Breast epithelium (tissue), 4 donors: ENCODE measurements at regions not wholly inside any gene's neighbourhood (a gene's known extent, or its start where the extent isn't known, plus 50 kb on each side); places are given as distances from the start of the nearest gene placed in this dataset.

Experiments
- DNase-seq, 2 donors: peaks; one replicate each; pipeline ENCODE4 v3.0.0-alpha.2; 2019; ENCODE audit warnings: low spot score in 2 of 2
- H3K27ac ChIP-seq, 2 donors: fragments of 200-600 bp; sonication (generic) in 1 of 2; one replicate each; pipeline ENCODE4 v1.5.1; 2016 to 2019; ENCODE audit warnings: mild to moderate bottlenecking in 1 of 2
- H3K27me3 ChIP-seq, 2 donors: fragments of 200-600 bp; sonication (generic) in 1 of 2; one replicate each; pipeline versions ENCODE4 v1.5.1 to v1.6.0; 2017 to 2019; ENCODE audit warnings: control low read depth in 1 of 2, mild to moderate bottlenecking in 1 of 2
- H3K36me3 ChIP-seq: fragments of 200-600 bp; one replicate; pipeline ENCODE4 v1.5.1; 2019
- H3K4me1 ChIP-seq, 2 donors: fragments of 200-600 bp; sonication (generic); one replicate each; pipeline ENCODE4 v1.5.1; 2016 to 2019; ENCODE audit warnings: control low read depth in 1 of 2
- H3K4me3 ChIP-seq, 3 donors: fragments of 200-600 bp; sonication (generic); 1 replicate in 2 of 3; 2 replicates in 1 of 3; pipeline ENCODE4 v1.5.1; 2016 to 2019; ENCODE audit warnings: mild to moderate bottlenecking in 3 of 3, moderate library complexity in 2 of 3
- H3K9me3 ChIP-seq, 2 donors: fragments of 200-600 bp; sonication (generic) in 1 of 2; one replicate each; pipeline ENCODE4 v1.5.1; 2016 to 2019; ENCODE audit warnings: control low read depth in 1 of 2
- POLR2A ChIP-seq: fragments of 450-650 bp; IDR thresholded peaks from one replicate; pipeline ENCODE4 v1.6.1; 2016; ENCODE audit warnings: antibody characterized with exemption, mild to moderate bottlenecking, moderate library complexity
- POLR2AphosphoS5 ChIP-seq, 3 donors: sonication (generic); formaldehyde crosslinking; IDR thresholded peaks; one replicate each; pipeline ENCODE4 v1.6.1; 2017; ENCODE audit warnings: antibody characterized with exemption in 3 of 3
- intact Hi-C: fragments of 100-400 bp; cut with DNase I; formaldehyde crosslinking; loops from one replicate; pipeline ENCODE4 v1.15.1; 2023; ENCODE audit warnings: low total_unique reads
- TF ChIP-seq, protein P1 (sequence below), 3 donors: fragments of 450-650 bp; IDR thresholded peaks; one replicate each; pipeline ENCODE4 v1.5.1; 2016 to 2017; ENCODE audit warnings: antibody characterized with exemption in 3 of 3, mild to moderate bottlenecking in 3 of 3, moderate library complexity in 3 of 3

DNA sequence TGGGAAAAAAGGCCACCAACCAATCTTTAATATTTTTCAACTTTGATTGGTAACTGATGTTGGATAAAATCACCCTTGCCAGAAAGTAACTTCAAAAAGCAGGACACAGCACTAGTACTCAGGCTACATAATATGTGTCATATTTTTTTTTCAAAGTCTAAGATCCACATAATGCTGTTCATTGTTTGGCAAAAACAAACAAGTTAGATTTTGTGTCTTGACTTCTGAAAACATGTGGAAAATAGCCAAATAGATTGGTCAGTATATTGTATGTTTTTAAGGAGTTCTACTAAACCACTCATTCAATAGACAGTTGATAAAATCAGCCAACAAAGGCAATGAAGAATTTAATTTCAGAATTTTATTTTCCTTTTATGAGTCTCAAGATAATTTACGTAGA lies 111.7 kb upstream of the CCDC54 start:
- Histone ChIP-seq H3K36me3 (no peaks in the 10 kb centered on the region), H3K4me1 (no peaks in the 10 kb centered on the region), H3K4me3 (no peak overlapping the region), H3K27ac (no peak overlapping the region), H3K9me3 (no peaks in the 10 kb centered on the region), H3K27me3 (no peaks in the 10 kb centered on the region)
- TF ChIP-seq, protein P1, sequence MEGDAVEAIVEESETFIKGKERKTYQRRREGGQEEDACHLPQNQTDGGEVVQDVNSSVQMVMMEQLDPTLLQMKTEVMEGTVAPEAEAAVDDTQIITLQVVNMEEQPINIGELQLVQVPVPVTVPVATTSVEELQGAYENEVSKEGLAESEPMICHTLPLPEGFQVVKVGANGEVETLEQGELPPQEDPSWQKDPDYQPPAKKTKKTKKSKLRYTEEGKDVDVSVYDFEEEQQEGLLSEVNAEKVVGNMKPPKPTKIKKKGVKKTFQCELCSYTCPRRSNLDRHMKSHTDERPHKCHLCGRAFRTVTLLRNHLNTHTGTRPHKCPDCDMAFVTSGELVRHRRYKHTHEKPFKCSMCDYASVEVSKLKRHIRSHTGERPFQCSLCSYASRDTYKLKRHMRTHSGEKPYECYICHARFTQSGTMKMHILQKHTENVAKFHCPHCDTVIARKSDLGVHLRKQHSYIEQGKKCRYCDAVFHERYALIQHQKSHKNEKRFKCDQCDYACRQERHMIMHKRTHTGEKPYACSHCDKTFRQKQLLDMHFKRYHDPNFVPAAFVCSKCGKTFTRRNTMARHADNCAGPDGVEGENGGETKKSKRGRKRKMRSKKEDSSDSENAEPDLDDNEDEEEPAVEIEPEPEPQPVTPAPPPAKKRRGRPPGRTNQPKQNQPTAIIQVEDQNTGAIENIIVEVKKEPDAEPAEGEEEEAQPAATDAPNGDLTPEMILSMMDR (IDR thresholded peaks at IDR 0.05), result no peak
- TF ChIP-seq POLR2A, result no peak
- TF ChIP-seq POLR2AphosphoS5 (IDR thresholded peaks at IDR 0.05), result no peak
- DNase-seq, result no peak
- intact Hi-C loops, result loop anchor here (5.0 kb wide), 1 partner anchor 157 kb away; no protein-coding TSS in a partner anchor

DNA sequence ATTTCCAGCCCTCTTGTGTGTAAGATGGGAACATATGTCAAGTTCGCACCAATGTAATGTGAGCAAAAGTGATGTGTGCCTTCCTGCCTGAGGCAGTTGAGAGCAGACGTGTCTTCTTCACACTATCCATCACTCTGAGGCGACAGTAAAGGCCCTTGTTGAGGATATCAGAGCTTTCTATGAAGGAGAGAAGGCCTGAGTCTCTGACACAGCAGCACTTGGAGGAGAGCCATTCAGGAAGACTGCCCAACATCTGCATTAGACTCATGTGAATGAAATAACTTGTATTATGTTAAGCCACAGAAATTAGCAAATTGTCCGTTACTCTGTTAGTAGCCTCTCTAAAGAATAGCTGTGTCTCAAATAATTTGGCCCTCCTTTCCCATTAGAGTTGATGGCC lies 108.8 kb upstream of the CCDC54 start:
- H3K36me3 ChIP-seq, result no peaks in the 10 kb centered on the region
- TF ChIP-seq POLR2A (no peak), POLR2AphosphoS5 (IDR thresholded peaks at IDR 0.05) (no peak)
- TF ChIP-seq, protein P1 (IDR thresholded peaks at IDR 0.05), result no peak
- intact Hi-C loops, result loop anchor here (5.0 kb wide), 1 partner anchor 154 kb away; no protein-coding TSS in a partner anchor

DNA sequence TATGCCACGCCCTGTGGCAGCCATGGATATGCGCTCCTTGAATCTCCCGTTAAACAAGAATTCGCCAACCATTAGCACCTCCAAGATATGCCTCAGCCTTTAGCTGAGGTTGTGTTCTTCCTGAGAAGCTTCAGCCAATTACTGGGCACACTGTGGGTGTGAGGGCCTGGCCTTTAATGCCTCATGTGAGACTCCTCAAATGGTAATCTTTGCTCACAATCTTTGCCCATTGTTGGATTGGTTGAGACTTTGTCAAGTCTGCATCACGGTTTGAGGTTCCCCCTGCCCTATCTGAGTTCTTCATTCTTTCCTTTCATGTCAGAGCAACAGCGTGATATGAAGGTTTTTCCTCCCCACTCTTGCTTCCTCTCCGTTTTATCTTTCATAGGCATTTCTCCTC lies 108.1 kb upstream of the CCDC54 start:
- TF ChIP-seq, protein P1 (IDR thresholded peaks at IDR 0.05), result no peak
- TF ChIP-seq POLR2A, result no peak
- no peak for TF ChIP-seq POLR2AphosphoS5 (IDR thresholded peaks at IDR 0.05)

More for the DNA sequence above, 108.8 kb upstream of the CCDC54 start:
- H3K4me3 ChIP-seq, result no peak overlapping the region
- no peaks in the 10 kb centered on the region for H3K4me1 ChIP-seq
- H3K27me3 ChIP-seq, result no peaks in the 10 kb centered on the region
- H3K27ac ChIP-seq, result no peak overlapping the region
- no peaks in the 10 kb centered on the region for H3K9me3 ChIP-seq
- DNase-seq, result no peak

DNA sequence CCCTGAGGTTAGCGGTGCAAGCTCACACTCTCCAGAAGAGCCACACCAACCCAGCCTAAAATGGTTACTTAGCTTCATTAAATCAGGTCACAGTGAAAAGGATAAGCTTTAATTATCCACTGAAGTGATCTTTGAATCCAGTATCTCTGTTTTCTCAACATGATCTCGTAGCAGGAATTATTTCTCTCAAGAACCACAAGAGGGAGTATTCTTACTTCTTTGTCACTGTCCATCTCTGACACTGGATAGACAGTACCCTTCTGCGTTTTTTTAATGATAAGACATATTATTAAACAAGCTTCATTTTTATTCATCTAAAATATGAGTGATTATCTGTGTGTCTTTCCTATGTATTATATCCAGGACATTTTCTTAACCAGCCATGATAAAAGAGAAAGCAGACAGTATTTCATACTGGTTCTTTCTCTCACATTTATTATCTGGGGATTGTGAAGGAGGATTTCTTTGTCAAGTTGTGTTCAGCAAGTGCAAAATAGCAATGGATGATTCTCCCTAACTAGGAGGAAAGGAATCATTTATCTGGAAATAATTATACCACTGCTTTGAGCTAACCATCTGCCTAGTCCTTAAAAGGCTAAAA lies 105.4 kb upstream of the CCDC54 start:
- intact Hi-C loops, result loop anchor here (2.0 kb wide), 1 partner anchor 31 kb away; no protein-coding TSS in a partner anchor
- Histone ChIP-seq H3K4me1 (no peaks in the 10 kb centered on the region), H3K9me3 (no peaks in the 10 kb centered on the region), H3K27ac (no peak overlapping the region), H3K27me3 (no peaks in the 10 kb centered on the region), H3K36me3 (no peaks in the 10 kb centered on the region), H3K4me3 (no peak overlapping the region)
- no peak for DNase-seq
- TF ChIP-seq POLR2A (no peak), POLR2AphosphoS5 (IDR thresholded peaks at IDR 0.05) (no peak)
- TF ChIP-seq, protein P1 (IDR thresholded peaks at IDR 0.05), result peak; percentile 50 to 66 (median 64)

More for the DNA sequence above, 108.1 kb upstream of the CCDC54 start:
- no peaks in the 10 kb centered on the region for H3K36me3 ChIP-seq
- DNase-seq, result no peak
- intact Hi-C loops, result loop anchor here (5.0 kb wide), 1 partner anchor 153 kb away; no protein-coding TSS in a partner anchor
- H3K27ac ChIP-seq, result no peak overlapping the region
- no peaks in the 10 kb centered on the region for H3K4me1 ChIP-seq
- no peaks in the 10 kb centered on the region for H3K27me3 ChIP-seq
- H3K4me3 ChIP-seq, result no peak overlapping the region
- H3K9me3 ChIP-seq, result no peaks in the 10 kb centered on the region

DNA sequence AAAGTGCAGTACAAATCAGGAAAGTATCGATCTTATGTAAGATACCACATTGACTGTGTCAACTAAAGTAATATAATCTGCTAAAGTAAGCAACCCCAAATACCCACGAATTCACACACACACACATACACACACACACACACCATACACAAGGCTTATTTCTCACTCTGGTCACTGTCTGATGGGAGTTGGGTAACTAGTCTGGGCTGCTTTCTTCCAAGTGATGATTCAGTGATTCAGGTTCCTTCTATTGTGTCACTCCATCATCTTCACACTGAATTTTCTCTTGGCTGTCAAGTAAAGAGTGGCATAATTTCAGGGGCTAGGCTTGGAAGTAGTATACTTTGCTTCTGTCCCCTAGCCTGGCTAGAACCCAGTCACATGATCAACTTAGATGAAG lies 104.8 kb upstream of the CCDC54 start:
- no peaks in the 10 kb centered on the region for H3K4me1 ChIP-seq
- no peak for DNase-seq
- H3K27ac ChIP-seq, result no peak overlapping the region
- intact Hi-C loops, result no loop called here
- no peak overlapping the region for H3K4me3 ChIP-seq
- no peak for TF ChIP-seq POLR2AphosphoS5 (IDR thresholded peaks at IDR 0.05)
- TF ChIP-seq, protein P1 (IDR thresholded peaks at IDR 0.05), result no peak
- no peak for TF ChIP-seq POLR2A
- no peaks in the 10 kb centered on the region for H3K36me3 ChIP-seq
- H3K9me3 ChIP-seq, result no peaks in the 10 kb centered on the region
- H3K27me3 ChIP-seq, result no peaks in the 10 kb centered on the region
